ENCODE measurements at regions not wholly inside any gene's neighbourhood (a gene's known extent, or its start where the extent isn't known, plus 50 kb on each side); places are given as distances from the start of the nearest gene placed in this dataset.

GRCh38 chr4:111963158-111963700 is 182.0 kb upstream of the FAM241A start:
- TF ChIP-seq EZH2 (IDR thresholded peaks at IDR 0.05; ENCODE audit: low read length): no peak
- TF ChIP-seq, protein P1, sequence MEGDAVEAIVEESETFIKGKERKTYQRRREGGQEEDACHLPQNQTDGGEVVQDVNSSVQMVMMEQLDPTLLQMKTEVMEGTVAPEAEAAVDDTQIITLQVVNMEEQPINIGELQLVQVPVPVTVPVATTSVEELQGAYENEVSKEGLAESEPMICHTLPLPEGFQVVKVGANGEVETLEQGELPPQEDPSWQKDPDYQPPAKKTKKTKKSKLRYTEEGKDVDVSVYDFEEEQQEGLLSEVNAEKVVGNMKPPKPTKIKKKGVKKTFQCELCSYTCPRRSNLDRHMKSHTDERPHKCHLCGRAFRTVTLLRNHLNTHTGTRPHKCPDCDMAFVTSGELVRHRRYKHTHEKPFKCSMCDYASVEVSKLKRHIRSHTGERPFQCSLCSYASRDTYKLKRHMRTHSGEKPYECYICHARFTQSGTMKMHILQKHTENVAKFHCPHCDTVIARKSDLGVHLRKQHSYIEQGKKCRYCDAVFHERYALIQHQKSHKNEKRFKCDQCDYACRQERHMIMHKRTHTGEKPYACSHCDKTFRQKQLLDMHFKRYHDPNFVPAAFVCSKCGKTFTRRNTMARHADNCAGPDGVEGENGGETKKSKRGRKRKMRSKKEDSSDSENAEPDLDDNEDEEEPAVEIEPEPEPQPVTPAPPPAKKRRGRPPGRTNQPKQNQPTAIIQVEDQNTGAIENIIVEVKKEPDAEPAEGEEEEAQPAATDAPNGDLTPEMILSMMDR (optimal IDR thresholded peaks at IDR 0.05 in 1 of 3, IDR thresholded peaks at IDR 0.05 in 1 of 3, conservative IDR thresholded peaks at IDR 0.05 in 1 of 3; ENCODE audit: extremely low read depth in 1 of 3, insufficient read depth in 2 of 3, low read length in 3 of 3): no peak
- dilution Hi-C loops (cut with MboI; ENCODE audit: extremely low pct_ligation_motif_present, low sequenced_read_pairs): no loop called here
- FAIRE-seq (no peak), DNase-seq (ENCODE audit: low read depth, low spot score) (no peak)
- no peak overlapping the region for H2AFZ ChIP-seq (ENCODE audit: control insufficient read depth, low read length)
- no peaks in the 10 kb centered on the region for H3K4me1 ChIP-seq (ENCODE audit: control insufficient read depth, extremely low read depth, insufficient read depth, low read length)
- no peak overlapping the region for H3K4me3 ChIP-seq (ENCODE audit: control insufficient read depth in 2 of 3, extremely low read depth in 1 of 3, insufficient read depth in 2 of 3, low read depth in 1 of 3, low read length in 3 of 3)
- no peak overlapping the region for H3K9ac ChIP-seq (ENCODE audit: control insufficient read depth, extremely low read depth, insufficient read depth, low read length)
- H3K79me2 ChIP-seq (ENCODE audit: control insufficient read depth, insufficient read depth, low read length): no peaks in the 10 kb centered on the region
- no peaks in the 10 kb centered on the region for H3K27me3 ChIP-seq (ENCODE audit: control insufficient read depth, extremely low read depth, insufficient read depth, low read length)
- no peak overlapping the region for H3K4me2 ChIP-seq (ENCODE audit: control insufficient read depth, extremely low read depth, insufficient read depth, low read depth, low read length)
- no peaks in the 10 kb centered on the region for H3K9me3 ChIP-seq (ENCODE audit: control insufficient read depth, low read depth, low read length)
- H4K20me1 ChIP-seq (ENCODE audit: control insufficient read depth, extremely low read depth, insufficient read depth, low read length): no peaks in the 10 kb centered on the region
- no peaks in the 10 kb centered on the region for H3K9me1 ChIP-seq (ENCODE audit: control insufficient read depth, extremely low read depth, insufficient read depth, low read length)
- H3K36me3 ChIP-seq (ENCODE audit: control insufficient read depth in 2 of 2, extremely low read depth in 1 of 2, insufficient read depth in 2 of 2, low read length in 2 of 2): no peaks in the 10 kb centered on the region
- no peak overlapping the region for H3K27ac ChIP-seq (ENCODE audit: control insufficient read depth, insufficient read depth, low read length)

DNA sequence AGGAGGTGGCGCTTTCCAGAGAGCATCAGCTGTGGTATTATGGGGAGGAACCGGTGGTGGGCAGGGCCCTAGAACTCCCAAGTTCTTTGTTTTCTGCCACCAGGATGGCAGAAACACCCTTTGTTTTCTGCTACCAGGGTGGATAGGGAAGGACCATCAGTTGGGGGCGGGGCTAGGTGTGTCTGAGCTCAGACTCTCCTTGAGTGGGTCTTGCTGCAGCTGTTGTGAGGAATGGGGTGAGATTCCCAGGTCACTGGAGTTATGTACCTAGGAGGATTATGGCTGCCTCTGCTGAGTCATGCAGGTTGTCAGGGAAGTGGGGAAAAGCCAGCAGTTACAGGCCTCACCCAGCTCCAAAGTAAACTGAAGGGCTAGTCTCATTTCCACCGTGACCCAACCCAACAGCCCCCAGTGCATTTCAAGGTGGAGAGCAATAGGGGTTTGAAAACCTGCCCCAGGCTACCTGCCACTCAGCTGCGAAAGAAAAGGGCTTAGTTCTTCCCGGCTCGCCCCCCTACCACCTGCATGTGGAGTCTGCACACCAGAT is 167.8 kb upstream of the FAM241A start:
- Histone ChIP-seq H3K4me2 (ENCODE audit: control insufficient read depth, extremely low read depth, insufficient read depth, low read depth, low read length) (no peak overlapping the region), H4K20me1 (ENCODE audit: control insufficient read depth, extremely low read depth, insufficient read depth, low read length) (no peaks in the 10 kb centered on the region), H2AFZ (ENCODE audit: control insufficient read depth, low read length) (no peak overlapping the region), H3K9me1 (ENCODE audit: control insufficient read depth, extremely low read depth, insufficient read depth, low read length) (no peaks in the 10 kb centered on the region), H3K9me3 (ENCODE audit: control insufficient read depth, low read depth, low read length) (no peaks in the 10 kb centered on the region), H3K79me2 (ENCODE audit: control insufficient read depth, insufficient read depth, low read length) (no peaks in the 10 kb centered on the region), H3K36me3 (ENCODE audit: control insufficient read depth in 2 of 2, extremely low read depth in 1 of 2, insufficient read depth in 2 of 2, low read length in 2 of 2) (no peaks in the 10 kb centered on the region), H3K4me1 (ENCODE audit: control insufficient read depth, extremely low read depth, insufficient read depth, low read length) (no peaks in the 10 kb centered on the region), H3K9ac (ENCODE audit: control insufficient read depth, extremely low read depth, insufficient read depth, low read length) (no peak overlapping the region), H3K4me3 (ENCODE audit: control insufficient read depth in 2 of 3, extremely low read depth in 1 of 3, insufficient read depth in 2 of 3, low read depth in 1 of 3, low read length in 3 of 3) (no peak overlapping the region), H3K27me3 (ENCODE audit: control insufficient read depth, extremely low read depth, insufficient read depth, low read length) (no peaks in the 10 kb centered on the region), H3K27ac (ENCODE audit: control insufficient read depth, insufficient read depth, low read length) (no peak overlapping the region)
- dilution Hi-C loops (cut with MboI; ENCODE audit: extremely low pct_ligation_motif_present, low sequenced_read_pairs): no loop called here
- FAIRE-seq: no peak
- no peak for DNase-seq (ENCODE audit: low read depth, low spot score)
- TF ChIP-seq EZH2 (IDR thresholded peaks at IDR 0.05; ENCODE audit: low read length): no peak
- TF ChIP-seq, protein P1 (optimal IDR thresholded peaks at IDR 0.05 in 1 of 3, IDR thresholded peaks at IDR 0.05 in 1 of 3, conservative IDR thresholded peaks at IDR 0.05 in 1 of 3; ENCODE audit: extremely low read depth in 1 of 3, insufficient read depth in 2 of 3, low read length in 3 of 3): no peak

Measured in keratinocyte (primary cell).